IPS DF 6.9 (cell line): ENCODE measurements at regions not wholly inside any gene's neighbourhood (a gene's known extent, or its start where the extent isn't known, plus 50 kb on each side); places are given as distances from the start of the nearest gene placed in this dataset.

Experiments used
- DNase-seq: peaks from one replicate; pipeline ENCODE4 v3.0.0-alpha.2; 2013; ENCODE audit warnings: low read depth, low spot score
- H3K27ac ChIP-seq: one replicate; pipeline ENCODE4 v1.5.1; 2013; ENCODE audit warnings: low read length, control low read depth
- H3K27me3 ChIP-seq: 2 replicates; pipeline ENCODE4 v1.6.1; 2013; ENCODE audit warnings: mild to moderate bottlenecking, low read length; ENCODE audit not compliant: control insufficient read depth, insufficient read depth
- H3K36me3 ChIP-seq: 2 replicates; pipeline ENCODE4 v1.6.1; 2013; ENCODE audit warnings: low read length; ENCODE audit not compliant: control insufficient read depth, insufficient read depth
- H3K4me1 ChIP-seq: 2 replicates; pipeline ENCODE4 v1.6.1; 2013; ENCODE audit warnings: low read length; ENCODE audit not compliant: control insufficient read depth, insufficient read depth
- H3K4me3 ChIP-seq: 2 replicates; pipeline ENCODE4 v1.5.1; 2013; ENCODE audit warnings: mild to moderate bottlenecking, low read length
- H3K9me3 ChIP-seq: 2 replicates; pipeline ENCODE4 v1.6.1; 2013; ENCODE audit warnings: low read length, inconsistent platforms; ENCODE audit not compliant: control insufficient read depth, insufficient read depth
- WGBS: extraction: QIAGEN DNeasy Blood & Tissue Kit; methylation state at CpG from one replicate; pipeline ENCODE4 v1.1.7; 2013; ENCODE audit warnings: mixed read lengths, missing lambda C conversion rate; ENCODE audit not compliant: insufficient read length, insufficient coverage; 5-methylcytosine and 5-hydroxymethylcytosine counted together

GRCh38 chr9:79778581-79778980 lies 206.8 kb downstream of the TLE4 start:
- Histone ChIP-seq H3K27ac (no peak overlapping the region), H3K27me3 (no peaks in the 10 kb centered on the region), H3K4me3 (no peak overlapping the region), H3K9me3 (no peaks in the 10 kb centered on the region), H3K4me1 (no peaks in the 10 kb centered on the region), H3K36me3 (no peaks in the 10 kb centered on the region)
- no peak for DNase-seq
- no CpG with 5 or more reads among the region's 1 CpG for WGBS

GRCh38 chr9:79776581-79776980 lies 204.8 kb downstream of the TLE4 start:
- no peak for DNase-seq
- Histone ChIP-seq H3K27me3 (no peaks in the 10 kb centered on the region), H3K27ac (no peak overlapping the region), H3K36me3 (no peaks in the 10 kb centered on the region), H3K4me3 (no peak overlapping the region), H3K4me1 (no peaks in the 10 kb centered on the region), H3K9me3 (no peaks in the 10 kb centered on the region)
- no CpG with 5 or more reads among the region's 2 CpGs for WGBS
